GM12892 (cell line): ENCODE measurements at regions not wholly inside any gene's neighbourhood (a gene's known extent, or its start where the extent isn't known, plus 50 kb on each side); places are given as distances from the start of the nearest gene placed in this dataset.
"Not testable (repeated sequence)": the region's sequence is repeated elsewhere in the genome, so short reads cannot be mapped to it uniquely, and the experiment has no call there.

Source experiments
- DNase-seq: peaks from one replicate; pipeline ENCODE4 v3.0.0; 2011; ENCODE audit not compliant: insufficient read length
- FAIRE-seq: peaks from 2 replicates; lab custom pipeline; 2011; peaks lifted over from hg19 to GRCh38; lab: Jason Lieb, UNC
- POLR2A ChIP-seq: IDR thresholded peaks from 2 replicates; pipeline ENCODE4 v1.6.1; 2011; ENCODE audit warnings: low read depth, low read length, control low read depth
- POLR2AphosphoS5 ChIP-seq: IDR thresholded peaks from 2 replicates; pipeline ENCODE4 v1.6.1; 2011; ENCODE audit warnings: low read depth, low read length, control low read depth
- TAF1 ChIP-seq: IDR thresholded peaks from 2 replicates; pipeline ENCODE4 v1.6.1; 2011; ENCODE audit warnings: low read depth, mild to moderate bottlenecking, control low read depth, low read length, borderline replicate concordance

DNA sequence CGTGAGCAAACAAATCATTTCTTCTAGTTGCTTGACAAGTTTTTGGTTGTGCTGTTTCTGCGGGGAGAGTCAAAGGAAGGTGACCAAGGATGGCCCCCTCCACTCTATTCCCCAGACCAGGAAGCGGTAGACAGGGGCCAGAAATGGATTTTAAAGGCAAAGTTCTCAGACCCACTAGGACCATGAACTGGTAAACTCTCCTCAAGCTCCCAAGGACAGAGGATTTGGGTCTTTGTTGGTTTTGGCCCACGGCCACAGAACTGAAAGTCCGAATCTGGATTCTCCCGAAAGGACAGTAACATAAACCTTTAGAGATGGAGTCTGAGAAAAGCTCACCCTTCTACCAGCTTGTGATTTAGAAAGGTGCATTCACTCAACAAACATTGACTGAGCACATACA lies 85.9 kb upstream of the C2CD4B start:
- DNase-seq, result no peak
- TF ChIP-seq POLR2AphosphoS5 (no peak), TAF1 (no peak), POLR2A (no peak)
- FAIRE-seq, result no peak

DNA sequence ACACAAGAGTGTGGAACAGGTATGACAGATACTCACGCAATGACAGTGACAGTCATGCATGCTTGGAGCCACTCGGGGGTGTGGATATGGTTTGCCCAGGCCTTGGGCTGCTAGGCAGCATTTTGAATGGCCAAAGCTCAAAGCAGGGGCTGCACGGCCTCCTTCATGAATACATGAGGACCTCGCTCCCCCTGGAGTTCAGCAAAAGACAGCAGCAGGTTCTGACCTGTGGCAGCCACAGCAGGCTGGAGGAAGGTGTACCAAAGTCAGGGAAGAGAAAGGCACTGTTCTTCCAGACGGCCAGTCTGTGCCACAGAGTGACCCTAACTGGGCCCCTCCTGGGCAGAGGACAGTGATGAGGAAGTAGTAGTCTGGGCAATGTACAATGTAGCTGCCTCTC lies 88.2 kb upstream of the C2CD4B start:
- DNase-seq, result no peak
- FAIRE-seq, result no peak
- TF ChIP-seq TAF1 (no peak), POLR2AphosphoS5 (no peak), POLR2A (no peak)

DNA sequence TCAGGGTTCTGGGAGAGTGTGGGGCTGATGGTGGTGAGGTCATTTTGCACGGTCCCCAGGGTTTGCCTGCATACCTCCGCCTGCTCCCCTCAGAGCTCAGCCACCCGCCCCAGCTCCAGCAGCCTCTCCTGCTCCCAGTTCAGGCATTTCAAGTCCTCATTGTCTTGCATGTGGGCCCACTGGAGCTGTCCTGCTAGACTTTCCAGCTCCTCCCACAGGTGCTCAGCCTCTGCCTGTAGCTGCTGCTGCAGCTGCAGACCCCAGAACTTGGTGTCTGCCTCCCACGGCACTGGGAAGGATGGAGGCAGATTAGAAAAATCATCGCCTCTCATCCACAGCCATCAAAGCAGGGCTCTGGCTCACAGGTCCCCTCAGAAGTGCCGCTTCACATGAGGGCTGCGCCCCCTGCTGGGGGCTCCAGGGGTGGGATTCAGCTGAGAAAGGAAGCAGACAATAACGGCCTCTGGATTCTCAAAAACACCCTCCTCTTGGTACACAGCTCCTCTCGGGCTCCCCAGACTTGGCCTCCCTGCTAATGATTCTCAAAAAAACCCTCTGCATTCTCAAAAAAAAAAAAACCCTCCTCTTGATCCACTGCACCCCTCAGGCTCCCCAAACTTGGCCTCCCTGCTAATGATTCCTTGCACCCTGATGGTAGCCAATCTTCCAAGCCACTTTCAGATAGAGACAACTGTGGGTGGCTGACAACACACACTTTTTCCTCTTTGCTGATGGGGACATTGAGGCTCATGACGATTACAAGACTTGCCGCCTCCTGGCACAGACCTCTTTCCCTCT lies 89.3 kb upstream of the C2CD4B start:
- DNase-seq (peak; percentile 42), FAIRE-seq (peak; percentile 50)
- TF ChIP-seq TAF1 (no peak), POLR2AphosphoS5 (no peak), POLR2A (no peak)

DNA sequence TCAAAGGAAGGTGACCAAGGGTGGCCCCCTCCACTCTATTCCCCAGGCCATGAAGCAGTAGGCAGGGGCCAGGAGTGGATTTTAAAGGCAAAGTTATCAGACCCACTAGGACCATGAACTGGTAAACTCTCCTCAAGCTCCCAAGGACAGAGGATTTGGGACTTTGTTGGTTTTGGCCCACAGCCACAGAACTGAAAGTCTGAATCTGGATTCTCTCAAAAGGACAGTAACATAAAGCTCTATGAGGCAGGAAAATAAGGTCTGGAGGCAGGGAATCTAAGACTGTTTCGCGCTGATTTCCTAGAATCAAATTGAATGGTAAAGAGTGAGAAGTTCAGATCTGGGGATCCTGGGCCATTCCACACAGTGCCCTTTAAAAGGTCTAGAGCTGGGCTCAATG lies 91.3 kb upstream of the C2CD4B start:
- not testable (repeated sequence) for FAIRE-seq, DNase-seq

DNA sequence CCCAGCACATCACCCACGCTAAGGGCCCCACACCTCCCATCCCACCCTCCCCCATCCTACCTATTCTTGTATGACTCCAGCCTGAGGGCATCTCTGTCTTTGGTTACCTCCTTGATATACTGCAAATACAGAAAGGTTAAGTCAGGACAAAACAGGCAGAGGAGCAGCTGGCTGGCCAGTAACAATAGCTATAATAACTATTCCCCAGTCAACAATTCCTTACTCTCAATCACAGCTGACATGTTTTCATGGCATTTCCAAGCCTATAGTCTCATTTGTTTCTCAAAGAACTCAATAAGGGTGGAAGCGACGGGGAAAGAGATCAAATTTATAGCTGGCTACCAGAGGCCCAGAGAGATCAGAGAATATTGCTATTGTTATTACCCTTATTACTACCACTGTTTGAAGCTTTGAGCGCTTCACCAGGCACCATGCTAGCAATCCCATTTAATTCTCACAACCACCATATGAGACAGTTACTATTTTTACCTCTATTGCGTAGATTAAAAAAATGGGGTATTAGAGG lies 93.0 kb upstream of the C2CD4B start:
- DNase-seq (no peak), FAIRE-seq (no peak)
- TF ChIP-seq POLR2AphosphoS5 (no peak), POLR2A (no peak), TAF1 (no peak)

DNA sequence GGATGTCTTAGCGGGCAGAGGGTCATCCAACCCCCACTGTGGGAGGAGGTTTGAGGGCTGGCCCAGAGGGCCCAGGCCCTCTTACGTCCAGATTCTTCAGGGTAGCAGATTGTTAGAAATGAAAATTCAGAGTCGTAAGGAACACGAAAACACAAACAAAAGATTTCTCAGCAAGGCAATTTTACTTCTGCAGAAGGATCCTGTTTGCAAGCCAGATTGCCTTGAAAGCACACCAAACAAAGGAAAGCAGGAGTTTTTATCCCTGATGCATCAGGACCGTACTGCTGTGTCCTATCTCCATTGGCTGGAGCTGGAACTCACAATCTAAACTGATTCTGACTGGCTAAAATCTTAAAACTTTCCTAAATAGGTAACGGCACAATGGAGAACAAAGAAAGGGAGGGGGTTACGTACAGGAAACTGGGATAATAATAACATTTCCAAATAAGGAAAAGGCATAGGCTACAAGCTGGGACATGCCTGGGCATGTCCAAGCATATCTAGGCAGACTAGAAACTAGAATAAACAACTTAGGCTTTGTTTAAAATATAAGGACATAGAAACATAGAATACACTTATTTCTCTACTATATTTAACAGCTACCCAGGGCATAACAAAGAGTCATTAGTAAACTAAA lies 97.3 kb upstream of the C2CD4B start:
- FAIRE-seq, result no peak
- no peak for DNase-seq
- TF ChIP-seq POLR2A (no peak), TAF1 (no peak), POLR2AphosphoS5 (no peak)

DNA sequence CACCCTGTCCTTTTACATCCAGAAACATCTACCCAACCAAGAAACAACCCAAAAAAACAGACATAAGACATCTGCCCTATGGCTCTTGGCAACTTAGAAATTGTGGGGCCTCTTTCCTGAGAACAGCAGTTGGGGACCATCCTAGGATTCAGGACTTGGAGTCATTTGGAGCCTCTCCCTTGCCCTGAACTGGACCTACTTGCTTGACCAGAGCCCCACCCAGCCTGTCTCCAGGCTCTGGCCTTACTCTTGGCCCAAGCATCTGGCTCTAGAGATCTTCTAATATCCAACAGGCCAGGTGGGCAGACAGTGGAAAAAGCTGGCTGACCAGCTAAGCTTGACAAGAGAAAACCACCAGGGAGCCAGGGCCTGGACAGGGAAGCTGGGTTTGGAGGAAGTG lies 99.1 kb upstream of the C2CD4B start:
- TF ChIP-seq POLR2A (no peak), POLR2AphosphoS5 (no peak), TAF1 (no peak)
- DNase-seq (no peak), FAIRE-seq (no peak)

DNA sequence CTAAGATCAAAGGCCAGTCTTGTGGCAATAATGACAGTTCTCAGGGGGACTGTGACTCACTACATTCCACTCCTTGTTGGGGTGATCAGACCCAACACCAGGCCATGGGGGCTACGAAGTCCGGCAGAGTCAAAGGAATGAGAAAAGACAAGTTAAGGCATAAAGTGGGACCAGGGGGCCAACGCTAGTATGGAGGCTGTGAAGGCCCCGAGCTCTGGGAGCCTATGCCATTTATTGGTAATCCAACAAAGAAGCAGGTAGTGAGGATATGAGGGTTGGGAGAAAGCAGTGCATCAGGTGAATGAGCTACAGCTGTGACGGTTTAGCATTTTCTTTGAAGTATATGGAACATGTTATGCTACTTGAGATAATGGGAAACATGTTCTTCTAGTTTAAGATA lies 104.4 kb upstream of the C2CD4B start:
- DNase-seq (no peak), FAIRE-seq (no peak)
- TF ChIP-seq POLR2A, result no peak
- no peak for TF ChIP-seq POLR2AphosphoS5
- TF ChIP-seq TAF1, result no peak

DNA sequence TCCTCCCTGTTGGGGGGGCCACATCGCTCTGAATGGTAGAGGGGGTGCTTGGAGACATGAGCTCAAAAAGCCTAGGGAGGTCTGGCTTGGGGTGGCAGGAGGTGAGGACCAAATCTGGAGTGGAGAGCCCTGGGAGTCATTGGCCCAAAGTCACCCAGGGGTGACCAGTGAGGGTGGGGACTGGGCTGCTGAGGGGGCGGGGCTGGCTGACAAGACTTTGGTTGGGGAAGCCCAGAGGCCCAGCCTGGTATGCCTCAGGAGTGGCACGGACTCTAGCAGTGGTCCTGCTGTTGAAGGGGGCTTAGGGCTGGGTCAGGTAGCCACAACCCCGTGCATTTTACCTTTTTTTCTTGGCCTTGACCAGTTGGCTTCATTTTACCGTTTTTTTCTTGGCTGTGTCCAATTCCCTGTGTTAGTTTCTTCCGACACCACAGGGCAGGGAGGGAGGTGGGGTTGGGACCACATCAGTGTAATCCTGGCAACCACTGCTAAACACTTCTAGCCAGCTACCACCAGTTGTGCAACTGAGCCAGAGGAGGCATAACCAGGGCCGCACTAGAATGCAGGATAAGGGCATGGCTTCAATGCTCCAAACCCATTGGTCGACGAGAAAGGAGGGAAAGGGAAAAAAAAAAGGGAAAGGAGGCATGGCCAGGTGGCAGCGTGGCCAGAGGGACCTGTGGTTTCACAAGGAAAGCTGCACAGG lies 105.3 kb upstream of the C2CD4B start:
- DNase-seq (no peak), FAIRE-seq (no peak)
- TF ChIP-seq TAF1, result no peak
- TF ChIP-seq POLR2A, result no peak
- TF ChIP-seq POLR2AphosphoS5, result no peak

DNA sequence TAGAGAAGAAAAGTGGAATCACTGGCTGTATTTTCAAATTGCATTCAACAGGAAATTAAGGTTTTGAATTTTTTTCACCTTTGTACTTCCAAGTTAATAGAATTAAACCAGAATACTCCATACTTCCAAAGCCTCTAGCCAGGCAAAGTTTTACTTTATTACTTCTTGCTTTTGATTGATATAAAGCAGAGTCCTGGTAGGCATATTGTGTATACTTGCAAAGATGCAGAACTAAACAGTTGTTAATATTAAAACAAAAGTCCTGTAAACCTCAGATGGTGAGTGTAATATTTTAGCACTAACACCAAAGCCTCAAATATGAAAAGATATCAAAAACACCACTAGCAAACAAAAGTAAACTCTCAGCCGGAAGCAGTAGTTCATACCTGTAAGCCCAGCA lies 107.2 kb upstream of the C2CD4B start:
- DNase-seq (no peak), FAIRE-seq (no peak)
- TF ChIP-seq TAF1 (no peak), POLR2AphosphoS5 (no peak), POLR2A (no peak)

DNA sequence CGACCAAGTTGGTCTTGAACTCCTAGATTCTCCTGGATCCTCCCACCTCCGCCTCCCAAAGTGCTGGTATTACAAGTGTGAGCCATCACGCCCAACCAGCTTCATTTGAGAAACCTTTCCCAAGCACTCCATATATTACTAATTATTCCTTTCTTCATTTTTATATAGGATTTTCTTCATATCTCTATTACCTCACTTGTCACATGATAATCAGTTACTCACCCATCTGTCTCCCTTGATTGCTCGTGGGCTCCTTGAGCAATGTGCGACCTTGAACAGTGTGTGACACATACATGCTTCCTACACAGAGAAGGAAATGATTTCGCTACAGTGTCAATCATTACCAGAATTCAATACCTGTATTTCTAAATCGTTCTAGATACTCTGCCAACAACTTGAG lies 110.7 kb upstream of the C2CD4B start:
- TF ChIP-seq POLR2AphosphoS5 (no peak), TAF1 (no peak), POLR2A (no peak)
- DNase-seq (no peak), FAIRE-seq (no peak)
